IMR-90 (cell line): ENCODE measurements at regions not wholly inside any gene's neighbourhood (a gene's known extent, or its start where the extent isn't known, plus 50 kb on each side); places are given as distances from the start of the nearest gene placed in this dataset.

ENCODE experiments used
- ATAC-seq: fragments of 200-7000 bp; cut with Tn5 transposase; 2 replicates; pipeline ENCODE4 v1.9.1; 2020; ENCODE audit warnings: low read depth, mild to moderate bottlenecking, moderate library complexity
- BruUV-seq: library from RNA; stranded (reverse); fragments of 400-500 nt; replicated peaks from 2 replicates; lab custom pipeline; 2021; lab: Mats Ljungman, UMichigan
- CTCF ChIA-PET: fragments of 300-600 bp; formaldehyde crosslinking; extraction: SDS; loops from one replicate; lab custom pipeline; 2021; ENCODE audit warnings: antibody characterized with exemption; lab: Yijun Ruan, JAX
- POLR2A ChIA-PET: fragments of 300-600 bp; sonication (Branson Sonifier 250); formaldehyde crosslinking; loops from one replicate; lab custom pipeline; 2022; ENCODE audit warnings: antibody characterized with exemption; ENCODE audit not compliant: unreplicated experiment; lab: Charles Lee
- DNase-seq: peaks from one replicate; pipeline ENCODE4 v3.0.0; 2013
- H2AFZ ChIP-seq: replicated peaks from 2 replicates; pipeline ENCODE3; 2013; ENCODE audit warnings: low read length, mild to moderate bottlenecking; ENCODE audit not compliant: poor library complexity
- H2AK5ac ChIP-seq: 2 replicates; pipeline ENCODE4 v1.6.1; 2013; ENCODE audit warnings: low read depth, low read length, inconsistent platforms
- H2AK9ac ChIP-seq: replicated peaks from 2 replicates; pipeline ENCODE3; 2013; ENCODE audit warnings: mild to moderate bottlenecking, low read depth, low read length, moderate library complexity; ENCODE audit not compliant: poor library complexity
- H2BK120ac ChIP-seq: 2 replicates; pipeline ENCODE4 v1.6.1; 2013; ENCODE audit warnings: low read depth, low read length, inconsistent platforms
- H2BK15ac ChIP-seq: 3 replicates; pipeline ENCODE4 v1.6.1; 2013; ENCODE audit warnings: low read depth, low read length, inconsistent platforms
- H2BK20ac ChIP-seq: 2 replicates; pipeline ENCODE4 v1.6.1; 2013; ENCODE audit warnings: low read depth, mild to moderate bottlenecking, inconsistent platforms, low read length, moderate library complexity
- H2BK5ac ChIP-seq: 2 replicates; pipeline ENCODE4 v1.6.1; 2013; ENCODE audit warnings: mild to moderate bottlenecking, low read depth, low read length, inconsistent platforms; ENCODE audit not compliant: poor library complexity, severe bottlenecking
- H3K14ac ChIP-seq: replicated peaks from 2 replicates; pipeline ENCODE4 v1.6.1; 2013; ENCODE audit warnings: low read depth, low read length, inconsistent platforms
- H3K18ac ChIP-seq: 2 replicates; pipeline ENCODE4 v1.6.1; 2013; ENCODE audit warnings: low read depth, low read length, control low read depth
- H3K23ac ChIP-seq: 2 replicates; pipeline ENCODE4 v1.6.1; 2013; ENCODE audit warnings: low read depth, low read length, inconsistent platforms
- H3K27ac ChIP-seq: 2 replicates; pipeline ENCODE4 v1.5.1; 2013; ENCODE audit warnings: mild to moderate bottlenecking, control low read depth, low read length; ENCODE audit not compliant: insufficient read depth
- H3K27me3 ChIP-seq: 2 replicates; pipeline ENCODE4 v1.6.1; 2013; ENCODE audit warnings: low read length; ENCODE audit not compliant: control insufficient read depth, insufficient read depth
- H3K36me3 ChIP-seq: 2 replicates; pipeline ENCODE4 v1.6.1; 2013; ENCODE audit warnings: low read length, mixed read lengths; ENCODE audit not compliant: control insufficient read depth, insufficient read depth
- H3K4ac ChIP-seq: 2 replicates; pipeline ENCODE4 v1.6.1; 2013; ENCODE audit warnings: low read depth, low read length, inconsistent platforms
- H3K4me1 ChIP-seq: 2 replicates; pipeline ENCODE4 v1.6.1; 2013; ENCODE audit warnings: low read length, mixed read lengths; ENCODE audit not compliant: control insufficient read depth, insufficient read depth
- H3K4me2 ChIP-seq: 2 replicates; pipeline ENCODE4 v1.6.1; 2013; ENCODE audit warnings: low read depth, mild to moderate bottlenecking, control low read depth, low read length, moderate library complexity
- H3K4me3 ChIP-seq: 2 replicates; pipeline ENCODE4 v1.5.1; 2013; ENCODE audit warnings: low read depth, mild to moderate bottlenecking, control low read depth, low read length, moderate library complexity; ENCODE audit not compliant: insufficient read depth
- H3K56ac ChIP-seq: 2 replicates; pipeline ENCODE4 v1.6.1; 2013; ENCODE audit warnings: low read length, inconsistent platforms; ENCODE audit not compliant: insufficient read depth; ENCODE audit errors: extremely low read depth
- H3K79me1 ChIP-seq, 2 experiments: 2 replicates each; pipeline ENCODE4 v1.6.1; 2013; ENCODE audit warnings: low read length in 2 of 2, inconsistent platforms in 1 of 2, low read depth in 1 of 2
- H3K9ac ChIP-seq: 2 replicates; pipeline ENCODE4 v1.6.1; 2013; ENCODE audit warnings: low read depth, low read length, control low read depth
- H3K9me1 ChIP-seq: 2 replicates; pipeline ENCODE4 v1.6.1; 2013; ENCODE audit warnings: low read length, inconsistent platforms; ENCODE audit not compliant: insufficient read depth
- H3K9me3 ChIP-seq: 2 replicates; pipeline ENCODE4 v1.6.1; 2013; ENCODE audit warnings: low read length; ENCODE audit not compliant: control insufficient read depth, insufficient read depth
- H4K20me1 ChIP-seq: 2 replicates; pipeline ENCODE4 v1.6.1; 2013; ENCODE audit warnings: low read length, inconsistent platforms; ENCODE audit not compliant: insufficient read depth
- H4K5ac ChIP-seq: 2 replicates; pipeline ENCODE4 v1.6.1; 2013; ENCODE audit warnings: mild to moderate bottlenecking, low read depth, low read length, control low read depth
- H4K8ac ChIP-seq, 2 experiments: 2 replicates each; pipeline ENCODE4 v1.6.1; 2013; ENCODE audit warnings: low read depth in 2 of 2, low read length in 2 of 2, control low read depth in 1 of 2, inconsistent platforms in 1 of 2
- H4K91ac ChIP-seq: 2 replicates; pipeline ENCODE4 v1.6.1; 2013; ENCODE audit warnings: low read depth, low read length, inconsistent platforms; ENCODE audit not compliant: insufficient read depth
- BHLHE40 ChIP-seq: fragments of 150-350 bp; IDR thresholded peaks from 2 replicates; pipeline ENCODE4 v1.6.1; 2016; ENCODE audit warnings: mild to moderate bottlenecking, low read depth, low read length
- CEBPB ChIP-seq: IDR thresholded peaks from 2 replicates; pipeline ENCODE4 v1.6.1; 2012; ENCODE audit warnings: low read depth, low read length, improper control_type of control experiment
- CHD1 ChIP-seq: IDR thresholded peaks from 2 replicates; pipeline ENCODE4 v1.6.1; 2012; ENCODE audit warnings: low read depth, low read length, improper control_type of control experiment
- FOS ChIP-seq: fragments of 150-350 bp; IDR thresholded peaks from 2 replicates; pipeline ENCODE4 v1.6.1; 2016; ENCODE audit warnings: low read depth, low read length
- MXI1 ChIP-seq: IDR thresholded peaks from 2 replicates; pipeline ENCODE4 v1.6.1; 2012; ENCODE audit warnings: low read depth, mild to moderate bottlenecking, low read length, moderate library complexity, borderline replicate concordance
- NFE2L2 ChIP-seq: fragments of 150-350 bp; IDR thresholded peaks from 2 replicates; pipeline ENCODE4 v1.6.1; 2016; ENCODE audit warnings: low read depth, mild to moderate bottlenecking, low read length
- POLR2A ChIP-seq: IDR thresholded peaks from 2 replicates; pipeline ENCODE4 v1.6.1; 2012; ENCODE audit warnings: mild to moderate bottlenecking, low read depth, low read length
- RAD21 ChIP-seq: IDR thresholded peaks from 2 replicates; pipeline ENCODE4 v1.6.1; 2012; ENCODE audit warnings: low read length, improper control_type of control experiment
- RCOR1 ChIP-seq: IDR thresholded peaks from 2 replicates; pipeline ENCODE4 v1.6.1; 2012; ENCODE audit warnings: mild to moderate bottlenecking, low read length, improper control_type of control experiment; ENCODE audit not compliant: insufficient replicate concordance
- RFX5 ChIP-seq: IDR thresholded peaks from 2 replicates; pipeline ENCODE4 v1.8.0; 2012; ENCODE audit warnings: low read depth, mild to moderate bottlenecking, low read length, moderate library complexity
- SMC3 ChIP-seq: fragments of 150-350 bp; IDR thresholded peaks from 2 replicates; pipeline ENCODE4 v1.6.1; 2016; ENCODE audit warnings: low read depth, mild to moderate bottlenecking, antibody characterized with exemption, low read length, moderate library complexity
- WGBS, 2 experiments: methylation state at CpG; one replicate each; pipeline versions ENCODE4 v1.1.5 to v1.1.7; 2013; ENCODE audit warnings: missing lambda C conversion rate in 2 of 2; ENCODE audit not compliant: insufficient read length in 1 of 2; ENCODE audit errors: extremely low coverage in 2 of 2; 5-methylcytosine and 5-hydroxymethylcytosine counted together
- dilution Hi-C: fragments of 300-500 bp; cut with HindIII; formaldehyde crosslinking; loops from one replicate; pipeline ENCODE4 v1.14.3; 2018; ENCODE audit warnings: low sequenced_read_pairs; ENCODE audit not compliant: unreplicated experiment
- in situ Hi-C: fragments of 300-500 bp; cut with MboI; formaldehyde crosslinking; loops from 3 replicates; pipeline ENCODE4 v1.14.3; 2019; ENCODE audit warnings: low sequenced_read_pairs, inconsistent platforms, mixed read lengths
- intact Hi-C: fragments of 100-400 bp; cut with micrococcal nuclease; formaldehyde crosslinking; loops from 2 replicates; pipeline ENCODE4 v1.10.0; 2022
- TF ChIP-seq, protein P1 (sequence below): conservative IDR thresholded peaks from 2 replicates; pipeline ENCODE4 v1.5.1; 2012; ENCODE audit warnings: mild to moderate bottlenecking, low read depth, low read length, improper control_type of control experiment
- TF ChIP-seq, protein P2 (sequence below): fragments of 150-350 bp; IDR thresholded peaks from 2 replicates; pipeline ENCODE4 v1.6.1; 2017; ENCODE audit warnings: mild to moderate bottlenecking, antibody characterized with exemption, low read length, low read depth
- TF ChIP-seq, protein P3 (sequence below): fragments of 150-350 bp; IDR thresholded peaks from 2 replicates; pipeline ENCODE4 v1.6.1; 2016; ENCODE audit warnings: low read depth, mild to moderate bottlenecking, low read length, moderate library complexity, borderline replicate concordance

DNA sequence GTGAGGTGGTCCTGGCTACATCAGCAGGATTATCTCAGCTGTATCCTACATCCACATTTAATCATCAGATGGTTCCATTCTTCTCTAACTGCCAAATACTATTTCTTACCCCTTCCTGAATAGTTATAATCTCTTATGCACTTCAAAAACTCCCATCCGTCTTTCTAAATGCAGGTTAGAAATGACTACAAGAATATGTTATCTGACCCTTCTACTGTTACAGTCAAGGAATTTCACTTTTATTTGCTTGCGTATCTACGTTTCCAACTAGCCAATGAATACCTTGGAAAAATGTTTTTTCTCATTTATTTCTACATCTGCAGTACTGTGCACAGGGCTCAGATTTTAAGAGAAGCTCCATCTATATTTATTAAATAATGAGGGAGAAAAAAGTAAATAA is 709.9 kb downstream of the KCNT2 start:
- BruUV-seq = no TSS peak
- H4K8ac ChIP-seq = no peak overlapping the region
- H2BK5ac ChIP-seq = no peak overlapping the region
- DNase-seq (no peak), ATAC-seq (no peak)
- H3K27me3 ChIP-seq = no peaks in the 10 kb centered on the region
- H2BK120ac ChIP-seq = no peak overlapping the region
- H3K9ac ChIP-seq = no peak overlapping the region
- no peaks in the 10 kb centered on the region for H3K36me3 ChIP-seq
- dilution Hi-C loops (no loop called here), intact Hi-C loops (no loop called here), in situ Hi-C loops (no loop called here)
- no peak overlapping the region for H3K27ac ChIP-seq
- TF ChIP-seq, protein P1, sequence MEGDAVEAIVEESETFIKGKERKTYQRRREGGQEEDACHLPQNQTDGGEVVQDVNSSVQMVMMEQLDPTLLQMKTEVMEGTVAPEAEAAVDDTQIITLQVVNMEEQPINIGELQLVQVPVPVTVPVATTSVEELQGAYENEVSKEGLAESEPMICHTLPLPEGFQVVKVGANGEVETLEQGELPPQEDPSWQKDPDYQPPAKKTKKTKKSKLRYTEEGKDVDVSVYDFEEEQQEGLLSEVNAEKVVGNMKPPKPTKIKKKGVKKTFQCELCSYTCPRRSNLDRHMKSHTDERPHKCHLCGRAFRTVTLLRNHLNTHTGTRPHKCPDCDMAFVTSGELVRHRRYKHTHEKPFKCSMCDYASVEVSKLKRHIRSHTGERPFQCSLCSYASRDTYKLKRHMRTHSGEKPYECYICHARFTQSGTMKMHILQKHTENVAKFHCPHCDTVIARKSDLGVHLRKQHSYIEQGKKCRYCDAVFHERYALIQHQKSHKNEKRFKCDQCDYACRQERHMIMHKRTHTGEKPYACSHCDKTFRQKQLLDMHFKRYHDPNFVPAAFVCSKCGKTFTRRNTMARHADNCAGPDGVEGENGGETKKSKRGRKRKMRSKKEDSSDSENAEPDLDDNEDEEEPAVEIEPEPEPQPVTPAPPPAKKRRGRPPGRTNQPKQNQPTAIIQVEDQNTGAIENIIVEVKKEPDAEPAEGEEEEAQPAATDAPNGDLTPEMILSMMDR = no peak
- TF ChIP-seq MXI1 (no peak), RAD21 (no peak), NFE2L2 (no peak), FOS (no peak), CEBPB (no peak), CHD1 (no peak), BHLHE40 (no peak), RFX5 (no peak), POLR2A (no peak), RCOR1 (no peak), SMC3 (no peak)
- TF ChIP-seq, protein P2, sequence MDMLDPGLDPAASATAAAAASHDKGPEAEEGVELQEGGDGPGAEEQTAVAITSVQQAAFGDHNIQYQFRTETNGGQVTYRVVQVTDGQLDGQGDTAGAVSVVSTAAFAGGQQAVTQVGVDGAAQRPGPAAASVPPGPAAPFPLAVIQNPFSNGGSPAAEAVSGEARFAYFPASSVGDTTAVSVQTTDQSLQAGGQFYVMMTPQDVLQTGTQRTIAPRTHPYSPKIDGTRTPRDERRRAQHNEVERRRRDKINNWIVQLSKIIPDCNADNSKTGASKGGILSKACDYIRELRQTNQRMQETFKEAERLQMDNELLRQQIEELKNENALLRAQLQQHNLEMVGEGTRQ = no peak
- TF ChIP-seq, protein P3, sequence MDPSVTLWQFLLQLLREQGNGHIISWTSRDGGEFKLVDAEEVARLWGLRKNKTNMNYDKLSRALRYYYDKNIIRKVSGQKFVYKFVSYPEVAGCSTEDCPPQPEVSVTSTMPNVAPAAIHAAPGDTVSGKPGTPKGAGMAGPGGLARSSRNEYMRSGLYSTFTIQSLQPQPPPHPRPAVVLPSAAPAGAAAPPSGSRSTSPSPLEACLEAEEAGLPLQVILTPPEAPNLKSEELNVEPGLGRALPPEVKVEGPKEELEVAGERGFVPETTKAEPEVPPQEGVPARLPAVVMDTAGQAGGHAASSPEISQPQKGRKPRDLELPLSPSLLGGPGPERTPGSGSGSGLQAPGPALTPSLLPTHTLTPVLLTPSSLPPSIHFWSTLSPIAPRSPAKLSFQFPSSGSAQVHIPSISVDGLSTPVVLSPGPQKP = no peak
- no peak overlapping the region for H3K23ac ChIP-seq
- H3K4me2 ChIP-seq = no peak overlapping the region
- no peak overlapping the region for H3K4me3 ChIP-seq
- H2AK5ac ChIP-seq = no peak overlapping the region
- H3K9me3 ChIP-seq = no peaks in the 10 kb centered on the region
- H2BK20ac ChIP-seq = no peak overlapping the region
- no peak overlapping the region for H2BK15ac ChIP-seq
- H4K20me1 ChIP-seq = no peaks in the 10 kb centered on the region
- WGBS, 2 experiments = no CpG with 5 or more reads among the region's 3 CpGs
- H3K9me1 ChIP-seq = no peaks in the 10 kb centered on the region
- no peak overlapping the region for H3K4ac ChIP-seq
- ChIA-PET POLR2A (no interaction called here), CTCF (interaction anchor here (0.6 to 1.1 kb wide), 2 partner anchors 12 to 1567 kb away, joined by 4 to 9 read pairs; no protein-coding TSS in a partner anchor)
- no peak overlapping the region for H2AK9ac ChIP-seq
- no peaks in the 10 kb centered on the region for H3K4me1 ChIP-seq
- no peak overlapping the region for H4K5ac ChIP-seq
- no peaks in the 10 kb centered on the region for H3K79me1 ChIP-seq
- H2AFZ ChIP-seq = no peak overlapping the region
- no peak overlapping the region for H4K91ac ChIP-seq
- H3K56ac ChIP-seq = no peak overlapping the region
- no peak overlapping the region for H3K14ac ChIP-seq
- no peak overlapping the region for H3K18ac ChIP-seq
